ENCODE measurements at regions not wholly inside any gene's neighbourhood (a gene's known extent, or its start where the extent isn't known, plus 50 kb on each side); places are given as distances from the start of the nearest gene placed in this dataset.
"Not testable (repeated sequence)": the region's sequence is repeated elsewhere in the genome, so short reads cannot be mapped to it uniquely, and the experiment has no call there.

- Histone ChIP-seq H4K20me1 (ENCODE audit: insufficient read depth, low read length) (no peaks in the 10 kb centered on the region), H3K27ac (ENCODE audit: low read depth, low read length, poor library complexity, severe bottlenecking) (no peak overlapping the region), H3K79me2 (ENCODE audit: insufficient read depth, low read length) (no peaks in the 10 kb centered on the region), H3K36me3 (ENCODE audit: insufficient read depth, low read length) (no peaks in the 10 kb centered on the region), H3K9me3 (ENCODE audit: low read length) (no peaks in the 10 kb centered on the region), H3K4me2 (ENCODE audit: low read length) (no peak overlapping the region), H3K4me3 (ENCODE audit: low read depth, low read length, poor library complexity, severe bottlenecking) (no peak overlapping the region), H3K9ac (ENCODE audit: low read length) (no peak overlapping the region), H3K27me3 (ENCODE audit: insufficient read depth, low read length) (no peaks in the 10 kb centered on the region), H3K4me1 (ENCODE audit: insufficient read depth, low read length, severe bottlenecking) (no peaks in the 10 kb centered on the region), H3F3A (ENCODE audit: insufficient read depth, low read length) (no peaks in the 10 kb centered on the region), H3K9me2 (ENCODE audit: low read depth, low read length) (no peaks in the 10 kb centered on the region), H2AFZ (ENCODE audit: low read length) (no peak overlapping the region)
- TF ChIP-seq EZH2 (IDR thresholded peaks at IDR 0.05; ENCODE audit: borderline replicate concordance, low read length) (no peak), CTCF (IDR thresholded peaks at IDR 0.05; ENCODE audit: low read length) (no peak)
Observed at GRCh38 chr10:9172276-9172675, 1117.8 kb downstream of the GATA3 start.

- H3K27ac ChIP-seq (ENCODE audit: low read depth, low read length, poor library complexity, severe bottlenecking), result no peak overlapping the region
- H3K79me2 ChIP-seq (ENCODE audit: insufficient read depth, low read length), result no peaks in the 10 kb centered on the region
- H3K9ac ChIP-seq (ENCODE audit: low read length), result no peak overlapping the region
- H3K4me2 ChIP-seq (ENCODE audit: low read length), result no peak overlapping the region
- no peaks in the 10 kb centered on the region for H3K36me3 ChIP-seq (ENCODE audit: insufficient read depth, low read length)
- no peaks in the 10 kb centered on the region for H3K27me3 ChIP-seq (ENCODE audit: insufficient read depth, low read length)
- no peak overlapping the region for H2AFZ ChIP-seq (ENCODE audit: low read length)
- no peaks in the 10 kb centered on the region for H3K4me1 ChIP-seq (ENCODE audit: insufficient read depth, low read length, severe bottlenecking)
- no peaks in the 10 kb centered on the region for H3K9me3 ChIP-seq (ENCODE audit: low read length)
- H3K9me2 ChIP-seq (ENCODE audit: low read depth, low read length), result no peaks in the 10 kb centered on the region
- no peaks in the 10 kb centered on the region for H3F3A ChIP-seq (ENCODE audit: insufficient read depth, low read length)
- TF ChIP-seq EZH2 (IDR thresholded peaks at IDR 0.05; ENCODE audit: borderline replicate concordance, low read length) (no peak), CTCF (IDR thresholded peaks at IDR 0.05; ENCODE audit: low read length) (no peak)
- H3K4me3 ChIP-seq (ENCODE audit: low read depth, low read length, poor library complexity, severe bottlenecking), result no peak overlapping the region
- no peaks in the 10 kb centered on the region for H4K20me1 ChIP-seq (ENCODE audit: insufficient read depth, low read length)
Observed at GRCh38 chr10:9175200-9175599, 1120.7 kb downstream of the GATA3 start.

- not testable (repeated sequence) for H3K79me2 ChIP-seq (ENCODE audit: insufficient read depth, low read length); H2AFZ ChIP-seq (ENCODE audit: low read length); H3K27me3 ChIP-seq (ENCODE audit: insufficient read depth, low read length); H3K9ac ChIP-seq (ENCODE audit: low read length); H3K4me1 ChIP-seq (ENCODE audit: insufficient read depth, low read length, severe bottlenecking); H3K27ac ChIP-seq (ENCODE audit: low read depth, low read length, poor library complexity, severe bottlenecking); H3K36me3 ChIP-seq (ENCODE audit: insufficient read depth, low read length); H3K9me2 ChIP-seq (ENCODE audit: low read depth, low read length); H4K20me1 ChIP-seq (ENCODE audit: insufficient read depth, low read length); H3K4me3 ChIP-seq (ENCODE audit: low read depth, low read length, poor library complexity, severe bottlenecking); H3F3A ChIP-seq (ENCODE audit: insufficient read depth, low read length); H3K9me3 ChIP-seq (ENCODE audit: low read length); H3K4me2 ChIP-seq (ENCODE audit: low read length)
Observed at GRCh38 chr10:9183197-9183880, 1128.9 kb downstream of the GATA3 start.
